DOHH2 (cell line): ENCODE measurements at regions not wholly inside any gene's neighbourhood (a gene's known extent, or its start where the extent isn't known, plus 50 kb on each side); places are given as distances from the start of the nearest gene placed in this dataset.

ENCODE experiments used
- H3F3A ChIP-seq: fragments of 200-600 bp; sonication (generic), shearing (Covaris generic); 2 replicates; pipeline ENCODE4 v1.6.0; 2016; ENCODE audit warnings: antibody characterized with exemption, mild to moderate bottlenecking; ENCODE audit not compliant: control insufficient read depth, insufficient read depth
- H3K27ac ChIP-seq: fragments of 200-600 bp; sonication (generic); 2 replicates; pipeline ENCODE4 v1.5.1; 2014; ENCODE audit warnings: low read depth, mild to moderate bottlenecking, low read length, moderate library complexity
- H3K27me3 ChIP-seq: fragments of 200-600 bp; sonication (generic); 2 replicates; pipeline ENCODE4 v1.6.1; 2014; ENCODE audit warnings: mild to moderate bottlenecking, low read length, mixed read lengths; ENCODE audit not compliant: control insufficient read depth
- H3K36me3 ChIP-seq: fragments of 200-600 bp; sonication (generic); 2 replicates; pipeline ENCODE4 v1.6.1; 2014; ENCODE audit warnings: mild to moderate bottlenecking, low read length, moderate library complexity, mixed read lengths; ENCODE audit not compliant: control insufficient read depth
- H3K4me1 ChIP-seq: fragments of 200-600 bp; sonication (generic); 2 replicates; pipeline ENCODE4 v1.6.1; 2014; ENCODE audit warnings: mild to moderate bottlenecking, low read length, mixed read lengths; ENCODE audit not compliant: control insufficient read depth
- H3K4me2 ChIP-seq: fragments of 200-600 bp; sonication (generic); 2 replicates; pipeline ENCODE4 v1.6.0; 2014; ENCODE audit warnings: mild to moderate bottlenecking, low read length, moderate library complexity
- H3K4me3 ChIP-seq: fragments of 200-600 bp; sonication (generic); 2 replicates; pipeline ENCODE4 v1.5.1; 2014; ENCODE audit warnings: mild to moderate bottlenecking, low read length, mixed read lengths
- H3K79me2 ChIP-seq: fragments of 200-600 bp; sonication (generic); 2 replicates; pipeline ENCODE4 v1.6.1; 2014; ENCODE audit warnings: mild to moderate bottlenecking, low read length, mixed read lengths; ENCODE audit not compliant: control insufficient read depth
- H3K9me2 ChIP-seq: fragments of 200-600 bp; sonication (generic); replicated peaks from 2 replicates; pipeline ENCODE4 v1.6.1; 2014; ENCODE audit warnings: mild to moderate bottlenecking, low read length, mixed read lengths; ENCODE audit not compliant: control insufficient read depth
- H3K9me3 ChIP-seq: fragments of 200-600 bp; sonication (generic); 2 replicates; pipeline ENCODE4 v1.6.1; 2014; ENCODE audit warnings: antibody characterized with exemption, low read length, mixed read lengths; ENCODE audit not compliant: control insufficient read depth, insufficient read depth
- H4K20me1 ChIP-seq: fragments of 200-600 bp; sonication (generic); 2 replicates; pipeline ENCODE4 v1.6.0; 2014; ENCODE audit warnings: low read depth, mild to moderate bottlenecking, antibody characterized with exemption, low read length, moderate library complexity; ENCODE audit not compliant: control insufficient read depth, insufficient read depth
- EZH2phosphoT487 ChIP-seq: fragments of 200-600 bp; sonication (generic); IDR thresholded peaks from 2 replicates; pipeline ENCODE4 v1.6.1; 2017; ENCODE audit warnings: borderline replicate concordance, mild to moderate bottlenecking, antibody characterized with exemption, low read length, moderate library complexity, mixed read lengths
- TF ChIP-seq, protein P1 (sequence below): fragments of 200-600 bp; sonication (generic); IDR thresholded peaks from one replicate; pipeline ENCODE4 v1.5.1; 2014; ENCODE audit warnings: antibody characterized with exemption, mild to moderate bottlenecking, low read depth, low read length; ENCODE audit not compliant: poor library complexity, severe bottlenecking

- peak overlapping the region; percentile 52 for H3K4me3 ChIP-seq
- no peak overlapping the region for H3K27ac ChIP-seq
Measured at GRCh38 chr20:1803061-1803931, 91.9 kb upstream of the SIRPA start.

DNA sequence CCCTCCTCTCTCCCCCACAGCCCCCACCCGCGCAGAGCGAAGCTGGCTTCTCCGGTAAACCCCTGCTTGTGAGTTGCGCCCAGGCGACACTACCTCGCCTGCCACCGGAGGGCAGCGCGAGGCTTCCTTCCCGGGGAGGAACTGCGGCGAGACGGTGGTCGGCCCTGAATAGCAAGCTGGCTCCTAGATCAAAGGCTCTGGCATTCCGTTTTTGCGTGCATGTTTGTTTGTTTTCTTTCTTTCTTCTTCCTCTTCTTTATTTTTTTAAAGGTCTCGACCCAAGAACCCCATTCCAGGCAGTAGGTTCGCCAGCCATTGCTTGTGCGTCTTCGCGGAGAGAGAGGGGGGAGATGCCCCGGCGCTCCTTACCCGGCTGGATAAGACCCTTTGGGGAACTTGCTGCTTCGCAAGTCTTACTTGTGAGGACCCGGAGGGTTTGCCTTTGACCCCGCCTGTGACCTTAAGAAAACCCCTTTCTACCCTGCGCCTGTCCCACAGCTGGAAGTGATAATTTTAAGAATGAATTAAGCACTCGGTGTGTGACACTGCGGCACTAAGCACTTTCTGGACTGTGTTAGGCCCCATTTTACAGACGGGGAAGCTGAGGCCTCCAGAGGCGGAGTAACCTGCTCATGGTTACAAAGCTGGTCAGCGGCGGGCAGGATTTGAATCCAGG lies 92.7 kb upstream of the SIRPA start:
- Histone ChIP-seq H3F3A (peaks cover 3% of the 10 kb centered on the region; the same call in 1 of the 2 replicates), H3K36me3 (no peaks in the 10 kb centered on the region), H3K27me3 (peaks cover 79% of the 10 kb centered on the region), H3K4me3 (peak overlapping the region; percentile 52), H3K4me1 (peaks cover 18% of the 10 kb centered on the region), H3K27ac (no peak overlapping the region), H4K20me1 (peaks cover 12% of the 10 kb centered on the region), H3K79me2 (no peaks in the 10 kb centered on the region), H3K4me2 (peak overlapping the region; percentile 65), H3K9me2 (no peaks in the 10 kb centered on the region), H3K9me3 (no peaks in the 10 kb centered on the region)
- TF ChIP-seq, protein P1, sequence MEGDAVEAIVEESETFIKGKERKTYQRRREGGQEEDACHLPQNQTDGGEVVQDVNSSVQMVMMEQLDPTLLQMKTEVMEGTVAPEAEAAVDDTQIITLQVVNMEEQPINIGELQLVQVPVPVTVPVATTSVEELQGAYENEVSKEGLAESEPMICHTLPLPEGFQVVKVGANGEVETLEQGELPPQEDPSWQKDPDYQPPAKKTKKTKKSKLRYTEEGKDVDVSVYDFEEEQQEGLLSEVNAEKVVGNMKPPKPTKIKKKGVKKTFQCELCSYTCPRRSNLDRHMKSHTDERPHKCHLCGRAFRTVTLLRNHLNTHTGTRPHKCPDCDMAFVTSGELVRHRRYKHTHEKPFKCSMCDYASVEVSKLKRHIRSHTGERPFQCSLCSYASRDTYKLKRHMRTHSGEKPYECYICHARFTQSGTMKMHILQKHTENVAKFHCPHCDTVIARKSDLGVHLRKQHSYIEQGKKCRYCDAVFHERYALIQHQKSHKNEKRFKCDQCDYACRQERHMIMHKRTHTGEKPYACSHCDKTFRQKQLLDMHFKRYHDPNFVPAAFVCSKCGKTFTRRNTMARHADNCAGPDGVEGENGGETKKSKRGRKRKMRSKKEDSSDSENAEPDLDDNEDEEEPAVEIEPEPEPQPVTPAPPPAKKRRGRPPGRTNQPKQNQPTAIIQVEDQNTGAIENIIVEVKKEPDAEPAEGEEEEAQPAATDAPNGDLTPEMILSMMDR, result peak; percentile 61
- TF ChIP-seq EZH2phosphoT487, result no peak

More at GRCh38 chr20:1803061-1803931, 91.9 kb upstream of the SIRPA start:
- Histone ChIP-seq H3K9me3 (no peaks in the 10 kb centered on the region), H4K20me1 (peaks cover 12% of the 10 kb centered on the region), H3K4me1 (peaks cover 18% of the 10 kb centered on the region), H3K9me2 (no peaks in the 10 kb centered on the region), H3K27me3 (peaks cover 85% of the 10 kb centered on the region), H3K79me2 (no peaks in the 10 kb centered on the region), H3K36me3 (no peaks in the 10 kb centered on the region), H3K4me2 (peak overlapping the region; percentile 65), H3F3A (peaks cover 3% of the 10 kb centered on the region; the same call in 1 of the 2 replicates)
- peak; percentile 61; the same call in 1 of the 2 replicates for TF ChIP-seq EZH2phosphoT487
- TF ChIP-seq, protein P1, result no peak

GRCh38 chr20:1801929-1802306 lies 93.3 kb upstream of the SIRPA start:
- Histone ChIP-seq H3F3A (peaks cover 3% of the 10 kb centered on the region; the same call in 1 of the 2 replicates), H3K9me2 (no peaks in the 10 kb centered on the region), H3K79me2 (no peaks in the 10 kb centered on the region), H3K9me3 (no peaks in the 10 kb centered on the region), H3K4me1 (peaks cover 18% of the 10 kb centered on the region), H3K4me2 (no peak overlapping the region), H3K27me3 (peaks cover 73% of the 10 kb centered on the region), H3K4me3 (no peak overlapping the region), H3K36me3 (no peaks in the 10 kb centered on the region), H4K20me1 (peaks cover 12% of the 10 kb centered on the region), H3K27ac (no peak overlapping the region)
- TF ChIP-seq, protein P1, result no peak
- TF ChIP-seq EZH2phosphoT487, result no peak
